A673 (cell line): ENCODE measurements at regions not wholly inside any gene's neighbourhood (a gene's known extent, or its start where the extent isn't known, plus 50 kb on each side); places are given as distances from the start of the nearest gene placed in this dataset.

Source experiments
- BruUV-seq: library from RNA; stranded (reverse); fragments of 400-500 nt; replicated peaks from 2 replicates; lab custom pipeline; 2021; lab: Mats Ljungman, UMichigan
- CTCF ChIA-PET: fragments of 300-600 bp; sonication (Branson Sonifier 250); formaldehyde crosslinking; loops from one replicate; lab custom pipeline; 2022; ENCODE audit warnings: antibody characterized with exemption; lab: Charles Lee
- POLR2A ChIA-PET: fragments of 300-600 bp; sonication (Branson Sonifier 250); formaldehyde crosslinking; loops from one replicate; lab custom pipeline; 2022; ENCODE audit warnings: antibody characterized with exemption; ENCODE audit not compliant: low non-redundant PET; lab: Charles Lee
- DNase-seq: peaks from one replicate; pipeline ENCODE4 v3.0.0-alpha.2; 2015; ENCODE audit warnings: low spot score
- H3K27ac ChIP-seq: fragments of 200-600 bp; sonication (generic); 2 replicates; pipeline ENCODE4 v1.5.1; 2016; ENCODE audit warnings: mixed run types, low read depth, mild to moderate bottlenecking, mixed read lengths, antibody characterized with exemption, low read length; ENCODE audit not compliant: poor library complexity, severe bottlenecking
- H3K27me3 ChIP-seq: fragments of 200-600 bp; sonication (generic); replicated peaks from 2 replicates; pipeline ENCODE4 v1.6.1; 2017; ENCODE audit warnings: mixed run types, low read depth, mild to moderate bottlenecking, mixed read lengths, antibody characterized with exemption, low read length; ENCODE audit not compliant: insufficient read depth, poor library complexity
- H3K36me3 ChIP-seq: fragments of 200-600 bp; sonication (generic); 2 replicates; pipeline ENCODE4 v1.6.1; 2016; ENCODE audit warnings: mixed run types, mild to moderate bottlenecking, mixed read lengths, antibody characterized with exemption, low read length; ENCODE audit not compliant: insufficient read depth, poor library complexity, severe bottlenecking
- H3K4me1 ChIP-seq: fragments of 200-600 bp; sonication (generic); 2 replicates; pipeline ENCODE4 v1.6.1; 2017; ENCODE audit warnings: mixed run types, mild to moderate bottlenecking, mixed read lengths, antibody characterized with exemption, low read length; ENCODE audit not compliant: insufficient read depth, poor library complexity, severe bottlenecking
- H3K4me3 ChIP-seq: fragments of 200-600 bp; sonication (generic); 2 replicates; pipeline ENCODE4 v1.5.1; 2016; ENCODE audit warnings: low read depth, mixed run types, mild to moderate bottlenecking, mixed read lengths, low read length; ENCODE audit not compliant: poor library complexity, severe bottlenecking
- H3K9me3 ChIP-seq: fragments of 200-600 bp; sonication (generic); 2 replicates; pipeline ENCODE4 v1.6.1; 2016; ENCODE audit warnings: mixed run types, low read depth, mild to moderate bottlenecking, mixed read lengths, antibody characterized with exemption, low read length; ENCODE audit not compliant: poor library complexity, severe bottlenecking
- EZH2 ChIP-seq: fragments of 200-600 bp; sonication (generic); IDR thresholded peaks from 2 replicates; pipeline ENCODE4 v1.6.1; 2017; ENCODE audit warnings: borderline replicate concordance, low read depth, mild to moderate bottlenecking, mixed read lengths, antibody characterized with exemption, low read length; ENCODE audit not compliant: poor library complexity, severe bottlenecking
- intact Hi-C: fragments of 100-400 bp; cut with micrococcal nuclease; formaldehyde crosslinking; loops from one replicate; pipeline ENCODE4 v1.10.0; 2022; ENCODE audit not compliant: unreplicated experiment
- TF ChIP-seq, protein P1 (sequence below): fragments of 300-800, 200-600 bp; sonication (generic); conservative IDR thresholded peaks from 2 replicates; pipeline ENCODE4 v1.5.1; 2017; ENCODE audit warnings: low read depth, mild to moderate bottlenecking, antibody characterized with exemption, low read length, moderate library complexity, mixed read lengths

- no peak overlapping the region for H3K4me3 ChIP-seq
- no peak for DNase-seq
- no peaks in the 10 kb centered on the region for H3K4me1 ChIP-seq
- BruUV-seq, result no TSS peak
- intact Hi-C loops, result no loop called here
- no peaks in the 10 kb centered on the region for H3K27me3 ChIP-seq
- H3K36me3 ChIP-seq, result no peaks in the 10 kb centered on the region
- TF ChIP-seq EZH2, result no peak
- TF ChIP-seq, protein P1, sequence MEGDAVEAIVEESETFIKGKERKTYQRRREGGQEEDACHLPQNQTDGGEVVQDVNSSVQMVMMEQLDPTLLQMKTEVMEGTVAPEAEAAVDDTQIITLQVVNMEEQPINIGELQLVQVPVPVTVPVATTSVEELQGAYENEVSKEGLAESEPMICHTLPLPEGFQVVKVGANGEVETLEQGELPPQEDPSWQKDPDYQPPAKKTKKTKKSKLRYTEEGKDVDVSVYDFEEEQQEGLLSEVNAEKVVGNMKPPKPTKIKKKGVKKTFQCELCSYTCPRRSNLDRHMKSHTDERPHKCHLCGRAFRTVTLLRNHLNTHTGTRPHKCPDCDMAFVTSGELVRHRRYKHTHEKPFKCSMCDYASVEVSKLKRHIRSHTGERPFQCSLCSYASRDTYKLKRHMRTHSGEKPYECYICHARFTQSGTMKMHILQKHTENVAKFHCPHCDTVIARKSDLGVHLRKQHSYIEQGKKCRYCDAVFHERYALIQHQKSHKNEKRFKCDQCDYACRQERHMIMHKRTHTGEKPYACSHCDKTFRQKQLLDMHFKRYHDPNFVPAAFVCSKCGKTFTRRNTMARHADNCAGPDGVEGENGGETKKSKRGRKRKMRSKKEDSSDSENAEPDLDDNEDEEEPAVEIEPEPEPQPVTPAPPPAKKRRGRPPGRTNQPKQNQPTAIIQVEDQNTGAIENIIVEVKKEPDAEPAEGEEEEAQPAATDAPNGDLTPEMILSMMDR, result no peak
- ChIA-PET CTCF (no interaction called here), POLR2A (no interaction called here)
- no peaks in the 10 kb centered on the region for H3K9me3 ChIP-seq
- no peak overlapping the region for H3K27ac ChIP-seq
Measured at GRCh38 chr2:196409376-196409775, 230.1 kb upstream of the CCDC150 start.

GRCh38 chr2:196410008-196410407 is 229.5 kb upstream of the CCDC150 start:
- intact Hi-C loops, result no loop called here
- no peak overlapping the region for H3K27ac ChIP-seq
- no peak overlapping the region for H3K4me3 ChIP-seq
- no peaks in the 10 kb centered on the region for H3K9me3 ChIP-seq
- no peak for DNase-seq
- H3K4me1 ChIP-seq, result no peaks in the 10 kb centered on the region
- ChIA-PET POLR2A (no interaction called here), CTCF (no interaction called here)
- no peak for TF ChIP-seq EZH2
- TF ChIP-seq, protein P1, result no peak
- no peaks in the 10 kb centered on the region for H3K27me3 ChIP-seq
- H3K36me3 ChIP-seq, result no peaks in the 10 kb centered on the region
- no TSS peak for BruUV-seq

DNA sequence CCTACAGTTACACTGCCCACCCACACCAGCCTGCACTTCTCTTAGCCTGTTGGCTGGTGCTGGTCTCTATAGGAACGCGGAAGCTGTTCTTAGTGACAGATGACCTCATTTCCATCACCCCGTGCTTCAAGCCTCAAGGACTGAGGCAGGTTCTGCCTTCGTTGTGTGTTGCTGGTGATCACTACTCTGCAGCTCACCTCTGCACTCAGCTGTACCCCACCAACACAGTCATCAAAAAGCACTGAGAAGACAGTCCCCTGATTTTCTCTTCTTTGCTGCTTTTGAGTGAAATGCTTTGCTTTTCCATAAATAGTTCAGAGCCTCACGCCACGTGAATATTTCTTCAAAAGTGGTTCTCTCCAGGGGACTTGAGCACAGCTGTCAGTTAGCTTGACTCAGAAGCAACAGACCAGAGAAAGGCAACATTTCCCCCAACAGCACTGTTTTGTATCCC is 225.7 kb upstream of the CCDC150 start:
- TF ChIP-seq EZH2, result no peak
- TF ChIP-seq, protein P1, result no peak
- Histone ChIP-seq H3K4me3 (no peak overlapping the region), H3K9me3 (no peaks in the 10 kb centered on the region), H3K27me3 (no peaks in the 10 kb centered on the region), H3K27ac (no peak overlapping the region), H3K4me1 (no peaks in the 10 kb centered on the region), H3K36me3 (no peaks in the 10 kb centered on the region)
- no TSS peak for BruUV-seq
- DNase-seq, result no peak
- intact Hi-C loops, result no loop called here
- CTCF ChIA-PET, result interaction anchor here (0.6 kb wide), 1 partner anchor 54 kb away, joined by 3 read pairs; no protein-coding TSS in a partner anchor
- POLR2A ChIA-PET, result no interaction called here
